ENCODE measurements at regions not wholly inside any gene's neighbourhood (a gene's known extent, or its start where the extent isn't known, plus 50 kb on each side); places are given as distances from the start of the nearest gene placed in this dataset.

DNA sequence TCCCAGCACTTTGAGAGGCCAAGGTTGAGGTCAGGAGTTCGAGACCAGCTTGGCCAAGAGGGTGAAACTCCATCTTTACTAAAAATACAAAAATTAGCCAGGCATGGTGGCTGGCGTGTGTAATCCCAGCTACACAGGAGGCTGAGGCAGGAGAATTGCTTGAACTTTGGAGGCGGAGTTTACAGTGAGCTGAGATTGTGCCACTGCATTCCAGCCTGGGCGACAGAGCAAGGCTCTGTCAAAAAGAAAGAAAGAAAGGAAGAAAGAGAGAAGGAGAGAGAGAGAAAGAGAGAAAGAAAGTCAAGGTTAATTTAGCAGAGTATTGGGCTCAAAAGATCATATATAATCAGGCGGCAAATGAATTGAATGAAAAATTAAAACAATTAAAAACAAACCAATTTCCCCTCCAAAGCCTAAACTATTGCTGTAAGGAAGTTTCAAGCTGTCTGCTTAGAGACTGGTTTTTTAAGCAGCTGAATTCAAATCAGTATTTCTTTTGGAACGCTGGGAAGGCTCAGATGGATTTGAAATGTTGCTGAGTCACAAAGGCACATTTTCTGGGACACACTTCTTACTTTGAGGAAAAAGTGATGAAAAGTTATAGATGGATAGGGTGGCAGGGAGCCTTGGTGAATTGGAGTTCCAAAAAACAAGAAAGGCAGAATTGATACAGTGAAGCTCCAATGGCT is 81.3 kb upstream of the BHLHE40 start:
- peaks cover 13% of the 10 kb centered on the region for H3K4me1 ChIP-seq (ENCODE audit: low read depth)
- intact Hi-C loops (cut with DNase I, micrococcal nuclease) = no loop called here
- no peak for DNase-seq
- H3K9me3 ChIP-seq = no peaks in the 10 kb centered on the region
- no peak overlapping the region for H3K4me3 ChIP-seq
- ATAC-seq = no peak
- H3K36me3 ChIP-seq (ENCODE audit: low read depth) = no peaks in the 10 kb centered on the region
- TF ChIP-seq, protein P1, sequence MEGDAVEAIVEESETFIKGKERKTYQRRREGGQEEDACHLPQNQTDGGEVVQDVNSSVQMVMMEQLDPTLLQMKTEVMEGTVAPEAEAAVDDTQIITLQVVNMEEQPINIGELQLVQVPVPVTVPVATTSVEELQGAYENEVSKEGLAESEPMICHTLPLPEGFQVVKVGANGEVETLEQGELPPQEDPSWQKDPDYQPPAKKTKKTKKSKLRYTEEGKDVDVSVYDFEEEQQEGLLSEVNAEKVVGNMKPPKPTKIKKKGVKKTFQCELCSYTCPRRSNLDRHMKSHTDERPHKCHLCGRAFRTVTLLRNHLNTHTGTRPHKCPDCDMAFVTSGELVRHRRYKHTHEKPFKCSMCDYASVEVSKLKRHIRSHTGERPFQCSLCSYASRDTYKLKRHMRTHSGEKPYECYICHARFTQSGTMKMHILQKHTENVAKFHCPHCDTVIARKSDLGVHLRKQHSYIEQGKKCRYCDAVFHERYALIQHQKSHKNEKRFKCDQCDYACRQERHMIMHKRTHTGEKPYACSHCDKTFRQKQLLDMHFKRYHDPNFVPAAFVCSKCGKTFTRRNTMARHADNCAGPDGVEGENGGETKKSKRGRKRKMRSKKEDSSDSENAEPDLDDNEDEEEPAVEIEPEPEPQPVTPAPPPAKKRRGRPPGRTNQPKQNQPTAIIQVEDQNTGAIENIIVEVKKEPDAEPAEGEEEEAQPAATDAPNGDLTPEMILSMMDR (IDR thresholded peaks at IDR 0.05) = no peak

DNA sequence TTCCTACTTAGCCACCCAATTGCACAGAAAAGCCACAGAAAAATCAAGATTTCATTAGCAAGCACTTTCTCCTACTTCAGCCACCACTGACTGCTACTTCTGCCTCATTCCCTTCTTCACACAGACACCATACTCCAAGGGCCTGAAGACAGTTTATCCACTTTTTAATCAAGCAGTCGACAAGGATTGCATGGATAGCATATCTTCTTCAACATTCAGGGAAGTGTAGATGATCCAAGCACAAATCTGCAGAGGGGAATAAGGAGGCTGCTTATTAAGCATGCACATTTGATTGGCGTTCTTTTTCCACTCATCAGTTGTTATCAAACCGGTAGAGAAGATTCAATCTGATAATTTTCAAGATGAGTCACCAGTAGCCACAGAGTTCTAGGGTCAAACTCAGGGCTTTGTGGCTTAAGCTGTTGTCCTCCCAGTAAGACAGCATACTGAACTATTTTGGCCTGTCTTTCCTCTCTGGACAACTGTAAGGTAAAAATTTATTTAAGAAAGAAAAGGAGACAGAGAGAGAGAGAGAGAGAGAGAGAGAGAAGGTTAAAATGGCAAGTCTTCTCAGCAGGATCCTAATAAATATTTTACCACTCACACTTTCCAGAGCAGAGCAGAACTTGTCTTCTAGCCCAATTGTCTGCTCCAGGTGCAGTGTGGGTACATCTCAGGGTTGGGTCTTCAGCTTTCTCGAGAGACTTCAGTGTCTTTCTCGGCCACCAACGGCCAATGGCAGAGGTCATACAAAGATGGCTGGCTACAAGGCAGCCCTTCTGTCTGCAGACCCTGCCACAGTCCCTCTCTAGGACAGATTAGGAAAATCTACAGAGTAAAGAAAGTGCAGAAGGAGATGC is 80.6 kb upstream of the BHLHE40 start:
- TF ChIP-seq, protein P1 (IDR thresholded peaks at IDR 0.05) = no peak
- no peaks in the 10 kb centered on the region for H3K9me3 ChIP-seq
- H3K36me3 ChIP-seq (ENCODE audit: low read depth) = no peaks in the 10 kb centered on the region
- ATAC-seq (peak; percentile 32), DNase-seq (no peak)
- intact Hi-C loops (cut with DNase I, micrococcal nuclease) = no loop called here
- peaks cover 13% of the 10 kb centered on the region for H3K4me1 ChIP-seq (ENCODE audit: low read depth)
- H3K4me3 ChIP-seq = no peak overlapping the region

DNA sequence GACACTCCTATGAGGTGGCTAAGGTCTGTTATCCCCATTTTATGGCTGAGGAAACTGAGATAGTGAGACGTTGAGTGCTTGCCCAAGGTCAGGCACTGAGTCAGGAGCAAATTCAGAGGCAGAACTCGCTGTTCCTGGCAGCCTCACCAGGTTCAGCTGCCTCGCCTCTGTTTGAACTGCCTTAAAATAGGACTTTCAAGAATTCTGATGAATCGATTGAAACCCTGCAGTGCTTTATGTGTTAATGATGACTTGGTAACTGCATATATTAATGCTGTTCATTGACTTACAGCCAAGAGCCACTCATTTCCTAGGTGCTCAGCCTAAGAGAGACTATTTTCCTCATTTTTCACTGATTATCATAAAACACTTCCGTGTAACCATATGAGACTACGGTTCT is 79.5 kb upstream of the BHLHE40 start:
- ATAC-seq = peak; percentile 91
- Histone ChIP-seq H3K9me3 (no peaks in the 10 kb centered on the region), H3K36me3 (ENCODE audit: low read depth) (no peaks in the 10 kb centered on the region), H3K4me3 (no peak overlapping the region), H3K4me1 (ENCODE audit: low read depth) (peaks cover 13% of the 10 kb centered on the region)
- DNase-seq = no peak
- intact Hi-C loops (cut with DNase I, micrococcal nuclease) = no loop called here
- TF ChIP-seq, protein P1 (IDR thresholded peaks at IDR 0.05) = no peak

DNA sequence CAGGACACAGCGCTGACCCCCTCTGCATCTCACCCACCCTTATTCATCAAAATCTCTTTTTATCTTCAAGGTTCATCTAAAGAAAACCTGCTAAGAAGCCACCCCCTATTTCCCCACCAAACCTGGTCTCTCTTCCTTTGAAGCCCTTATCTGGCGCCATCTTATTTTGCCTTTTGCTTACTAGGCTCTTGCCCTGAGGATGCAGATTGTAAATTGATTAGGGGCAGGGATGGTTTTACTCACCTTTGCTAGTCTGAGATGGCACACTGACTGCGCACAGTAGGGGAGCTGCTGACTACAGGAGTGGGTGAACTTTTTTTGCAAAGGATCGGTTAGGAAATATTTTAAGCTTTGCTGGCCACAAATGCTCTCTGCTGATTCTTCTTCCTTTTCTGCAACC is 78.9 kb upstream of the BHLHE40 start:
- no peak for DNase-seq
- Histone ChIP-seq H3K4me1 (ENCODE audit: low read depth) (peaks cover 13% of the 10 kb centered on the region), H3K9me3 (no peaks in the 10 kb centered on the region), H3K4me3 (no peak overlapping the region), H3K36me3 (ENCODE audit: low read depth) (no peaks in the 10 kb centered on the region)
- intact Hi-C loops (cut with DNase I, micrococcal nuclease) = no loop called here
- no peak for ATAC-seq
- TF ChIP-seq, protein P1 (IDR thresholded peaks at IDR 0.05) = no peak

DNA sequence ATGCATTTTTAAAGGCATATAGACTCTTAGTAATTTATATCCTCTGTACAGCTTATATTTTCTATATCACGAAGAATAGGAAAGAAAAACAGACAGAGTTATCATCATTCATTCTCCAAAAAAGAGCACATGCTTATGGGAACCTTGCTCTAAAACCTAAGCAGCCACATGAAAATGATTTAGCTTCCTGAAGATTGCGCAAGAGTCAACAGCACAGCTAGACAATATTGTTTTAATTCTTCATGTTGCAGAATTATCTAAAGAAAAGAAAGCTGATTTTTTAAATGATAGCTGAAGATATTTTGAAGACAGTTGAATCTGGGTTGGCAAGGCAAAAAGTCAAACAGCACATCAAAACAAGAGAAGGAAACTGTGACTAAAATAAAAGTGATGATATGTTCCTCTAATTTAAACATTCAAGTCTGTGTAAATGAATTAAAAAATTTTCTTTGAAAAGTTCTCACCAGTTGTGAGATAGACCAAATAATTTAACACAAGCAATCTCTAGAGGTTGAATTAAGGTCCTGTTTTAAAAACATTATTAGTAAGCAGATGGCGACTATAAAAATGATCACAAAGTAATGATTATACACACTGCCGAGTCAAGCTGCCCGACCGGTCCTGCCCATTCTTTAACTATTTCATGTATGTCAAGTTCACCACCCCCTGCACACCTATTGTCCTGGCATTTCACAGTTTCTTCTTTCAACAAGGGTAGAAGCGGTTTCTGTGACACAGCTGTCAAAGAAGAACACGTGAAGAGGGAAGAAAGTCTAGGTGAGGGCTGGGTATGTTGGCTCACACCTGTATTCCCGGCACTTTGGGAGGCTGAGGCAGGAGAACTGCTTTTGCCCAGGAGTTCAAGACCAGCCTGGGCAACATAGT is 74.2 kb upstream of the BHLHE40 start:
- no peaks in the 10 kb centered on the region for H3K9me3 ChIP-seq
- TF ChIP-seq, protein P1 (IDR thresholded peaks at IDR 0.05) = no peak
- no peak overlapping the region for H3K4me3 ChIP-seq
- peak in 1 of 3 donors; percentile 40 for DNase-seq
- peaks cover 1% of the 10 kb centered on the region for H3K4me1 ChIP-seq (ENCODE audit: low read depth)
- intact Hi-C loops (cut with DNase I, micrococcal nuclease) = no loop called here
- peak; percentile 63 for ATAC-seq
- no peaks in the 10 kb centered on the region for H3K36me3 ChIP-seq (ENCODE audit: low read depth)
